HAP-1 (cell line): ENCODE measurements at regions not wholly inside any gene's neighbourhood (a gene's known extent, or its start where the extent isn't known, plus 50 kb on each side); places are given as distances from the start of the nearest gene placed in this dataset.

ENCODE experiments used
- DNase-seq, 2 experiments: peaks; one replicate each; pipeline ENCODE4 v3.0.0-alpha.2; 2016 to 2020; ENCODE audit warnings: low spot score in 2 of 2
- H3K27me3 ChIP-seq: fragments of 250-450 bp; sonication (Bioruptor Pico); 2 replicates; pipeline ENCODE4 v1.5.1; 2020; ENCODE audit warnings: low read depth, mild to moderate bottlenecking, moderate library complexity
- H3K36me3 ChIP-seq: fragments of 250-450 bp; sonication (Bioruptor Pico); replicated peaks from 2 replicates; pipeline ENCODE4 v1.5.1; 2020; ENCODE audit warnings: mild to moderate bottlenecking
- H3K4me1 ChIP-seq: fragments of 250-450 bp; sonication (Bioruptor Pico); 2 replicates; pipeline ENCODE4 v1.5.1; 2020; ENCODE audit warnings: mild to moderate bottlenecking
- H3K4me3 ChIP-seq: fragments of 250-450 bp; sonication (Bioruptor Pico); 2 replicates; pipeline ENCODE4 v1.5.1; 2020; ENCODE audit warnings: mild to moderate bottlenecking, moderate library complexity
- H3K9me3 ChIP-seq: fragments of 250-450 bp; sonication (Bioruptor Pico); 2 replicates; pipeline ENCODE4 v1.5.1; 2020; ENCODE audit warnings: mild to moderate bottlenecking, moderate library complexity
- in situ Hi-C: fragments of 300-500 bp; cut with MboI; formaldehyde crosslinking; loops from 3 replicates; pipeline ENCODE4 v1.14.3; 2020; ENCODE audit warnings: low sequenced_read_pairs, inconsistent platforms, mixed read lengths

- no peaks in the 10 kb centered on the region for H3K36me3 ChIP-seq
- H3K4me1 ChIP-seq, result no peaks in the 10 kb centered on the region
- no peak for DNase-seq
- no peak overlapping the region for H3K4me3 ChIP-seq
- no peaks in the 10 kb centered on the region for H3K9me3 ChIP-seq
- in situ Hi-C loops, result no loop called here
- H3K27me3 ChIP-seq, result no peaks in the 10 kb centered on the region
Observed at GRCh38 chr10:1963341-1963740, 226.0 kb upstream of the ADARB2 start.

- DNase-seq, result no peak
- no peaks in the 10 kb centered on the region for H3K4me1 ChIP-seq
- in situ Hi-C loops, result no loop called here
Observed at GRCh38 chr10:1961989-1962388, 224.7 kb upstream of the ADARB2 start.

GRCh38 chr10:1960982-1961381 lies 223.7 kb upstream of the ADARB2 start:
- in situ Hi-C loops, result no loop called here
- no peaks in the 10 kb centered on the region for H3K4me1 ChIP-seq
- no peaks in the 10 kb centered on the region for H3K9me3 ChIP-seq
- no peaks in the 10 kb centered on the region for H3K27me3 ChIP-seq
- no peak for DNase-seq
- no peaks in the 10 kb centered on the region for H3K36me3 ChIP-seq
- no peak overlapping the region for H3K4me3 ChIP-seq

More at GRCh38 chr10:1961989-1962388, 224.7 kb upstream of the ADARB2 start:
- Histone ChIP-seq H3K27me3 (no peaks in the 10 kb centered on the region), H3K4me3 (no peak overlapping the region), H3K9me3 (no peaks in the 10 kb centered on the region), H3K36me3 (no peaks in the 10 kb centered on the region)

GRCh38 chr10:1957057-1957456 lies 219.7 kb upstream of the ADARB2 start:
- in situ Hi-C loops, result no loop called here
- no peak overlapping the region for H3K4me3 ChIP-seq
- H3K4me1 ChIP-seq, result no peaks in the 10 kb centered on the region
- H3K9me3 ChIP-seq, result no peaks in the 10 kb centered on the region
- H3K36me3 ChIP-seq, result no peaks in the 10 kb centered on the region
- H3K27me3 ChIP-seq, result no peaks in the 10 kb centered on the region
- DNase-seq, result no peak

- no peaks in the 10 kb centered on the region for H3K9me3 ChIP-seq
- no peaks in the 10 kb centered on the region for H3K36me3 ChIP-seq
- no peak overlapping the region for H3K4me3 ChIP-seq
- no peaks in the 10 kb centered on the region for H3K27me3 ChIP-seq
- in situ Hi-C loops, result no loop called here
- no peaks in the 10 kb centered on the region for H3K4me1 ChIP-seq
- DNase-seq, result no peak
Observed at GRCh38 chr10:1954300-1954699, 217.0 kb upstream of the ADARB2 start.

GRCh38 chr10:1952126-1953095 lies 215.1 kb upstream of the ADARB2 start:
- in situ Hi-C loops, result no loop called here

GRCh38 chr10:1950803-1951495 lies 213.6 kb upstream of the ADARB2 start:
- H3K27me3 ChIP-seq, result no peaks in the 10 kb centered on the region
- in situ Hi-C loops, result no loop called here
- no peaks in the 10 kb centered on the region for H3K36me3 ChIP-seq
- H3K4me1 ChIP-seq, result no peaks in the 10 kb centered on the region
- DNase-seq, result no peak
- no peak overlapping the region for H3K4me3 ChIP-seq
- H3K9me3 ChIP-seq, result no peaks in the 10 kb centered on the region

More at GRCh38 chr10:1952126-1953095, 215.1 kb upstream of the ADARB2 start:
- Histone ChIP-seq H3K27me3 (no peaks in the 10 kb centered on the region), H3K36me3 (no peaks in the 10 kb centered on the region), H3K4me3 (no peak overlapping the region), H3K4me1 (no peaks in the 10 kb centered on the region), H3K9me3 (no peaks in the 10 kb centered on the region)
- no peak for DNase-seq

GRCh38 chr10:1947464-1948003 lies 210.2 kb upstream of the ADARB2 start:
- Histone ChIP-seq H3K4me1 (no peaks in the 10 kb centered on the region), H3K9me3 (no peaks in the 10 kb centered on the region), H3K36me3 (no peaks in the 10 kb centered on the region), H3K27me3 (no peaks in the 10 kb centered on the region), H3K4me3 (no peak overlapping the region)
- in situ Hi-C loops, result no loop called here
- DNase-seq, result no peak

- Histone ChIP-seq H3K27me3 (no peaks in the 10 kb centered on the region), H3K4me3 (no peak overlapping the region), H3K9me3 (no peaks in the 10 kb centered on the region), H3K4me1 (no peaks in the 10 kb centered on the region), H3K36me3 (no peaks in the 10 kb centered on the region)
- in situ Hi-C loops, result no loop called here
- DNase-seq, result no peak
Observed at GRCh38 chr10:1944487-1944886, 207.2 kb upstream of the ADARB2 start.

- H3K4me3 ChIP-seq, result no peak overlapping the region
- no peak for DNase-seq
- no peaks in the 10 kb centered on the region for H3K4me1 ChIP-seq
- H3K27me3 ChIP-seq, result no peaks in the 10 kb centered on the region
- no peaks in the 10 kb centered on the region for H3K36me3 ChIP-seq
- in situ Hi-C loops, result no loop called here
- H3K9me3 ChIP-seq, result no peaks in the 10 kb centered on the region
Observed at GRCh38 chr10:1942478-1942877, 205.2 kb upstream of the ADARB2 start.

GRCh38 chr10:1939016-1939415 lies 201.7 kb upstream of the ADARB2 start:
- H3K4me3 ChIP-seq, result no peak overlapping the region
- no peaks in the 10 kb centered on the region for H3K4me1 ChIP-seq
- no peak for DNase-seq
- no peaks in the 10 kb centered on the region for H3K27me3 ChIP-seq
- in situ Hi-C loops, result no loop called here
- H3K9me3 ChIP-seq, result no peaks in the 10 kb centered on the region
- H3K36me3 ChIP-seq, result no peaks in the 10 kb centered on the region

GRCh38 chr10:1938317-1938716 lies 201.0 kb upstream of the ADARB2 start:
- no peak for DNase-seq
- Histone ChIP-seq H3K4me1 (no peaks in the 10 kb centered on the region), H3K4me3 (no peak overlapping the region), H3K36me3 (no peaks in the 10 kb centered on the region), H3K9me3 (no peaks in the 10 kb centered on the region), H3K27me3 (no peaks in the 10 kb centered on the region)
- in situ Hi-C loops, result no loop called here

GRCh38 chr10:1935912-1936311 lies 198.6 kb upstream of the ADARB2 start:
- Histone ChIP-seq H3K9me3 (no peaks in the 10 kb centered on the region), H3K27me3 (no peaks in the 10 kb centered on the region), H3K4me3 (no peak overlapping the region), H3K36me3 (no peaks in the 10 kb centered on the region), H3K4me1 (no peaks in the 10 kb centered on the region)
- no peak for DNase-seq
- in situ Hi-C loops, result no loop called here

- no peaks in the 10 kb centered on the region for H3K4me1 ChIP-seq
- H3K4me3 ChIP-seq, result no peak overlapping the region
- no peak for DNase-seq
- H3K27me3 ChIP-seq, result no peaks in the 10 kb centered on the region
- no peaks in the 10 kb centered on the region for H3K9me3 ChIP-seq
- no peaks in the 10 kb centered on the region for H3K36me3 ChIP-seq
- in situ Hi-C loops, result no loop called here
Observed at GRCh38 chr10:1933215-1933614, 195.9 kb upstream of the ADARB2 start.
